Skeletal muscle tissue (tissue), 3 donors: ENCODE measurements at regions not wholly inside any gene's neighbourhood (a gene's known extent, or its start where the extent isn't known, plus 50 kb on each side); places are given as distances from the start of the nearest gene placed in this dataset.
"Not testable (repeated sequence)": the region's sequence is repeated elsewhere in the genome, so short reads cannot be mapped to it uniquely, and the experiment has no call there.

Source experiments
- H3K27ac ChIP-seq: one replicate; pipeline ENCODE4 v1.7.0; 2013; ENCODE audit warnings: mild to moderate bottlenecking, low read depth, low read length, inconsistent platforms
- H3K27me3 ChIP-seq, 3 donors: one replicate each; pipeline ENCODE4 v1.7.0; 2013; ENCODE audit warnings: low read length in 3 of 3; ENCODE audit not compliant: control insufficient read depth in 3 of 3, insufficient read depth in 3 of 3
- H3K36me3 ChIP-seq, 3 donors: one replicate each; pipeline ENCODE4 v1.7.0; 2013; ENCODE audit warnings: low read length in 3 of 3; ENCODE audit not compliant: control insufficient read depth in 3 of 3, insufficient read depth in 3 of 3
- H3K4me1 ChIP-seq, 3 donors: one replicate each; pipeline ENCODE4 v1.7.0; 2013; ENCODE audit warnings: low read length in 3 of 3, mild to moderate bottlenecking in 3 of 3; ENCODE audit not compliant: control insufficient read depth in 3 of 3, insufficient read depth in 3 of 3
- H3K4me3 ChIP-seq, 3 donors: one replicate each; pipeline ENCODE4 v1.7.0; 2013; ENCODE audit warnings: low read length in 3 of 3
- H3K9ac ChIP-seq, 3 donors: one replicate each; pipeline ENCODE4 v1.7.0; 2013; ENCODE audit warnings: low read length in 3 of 3, mild to moderate bottlenecking in 3 of 3, moderate library complexity in 2 of 3, low read depth in 1 of 3
- H3K9me3 ChIP-seq, 3 donors: one replicate each; pipeline ENCODE4 v1.7.0; 2013; ENCODE audit warnings: low read length in 3 of 3; ENCODE audit not compliant: control insufficient read depth in 3 of 3
- donor health status: Osteomylitis.

- Histone ChIP-seq H3K9ac (no peak overlapping the region), H3K36me3 (no peaks in the 10 kb centered on the region), H3K4me1 (no peaks in the 10 kb centered on the region), H3K27me3 (no peaks in the 10 kb centered on the region), H3K27ac (no peak overlapping the region), H3K4me3 (no peak overlapping the region), H3K9me3 (no peaks in the 10 kb centered on the region)
Measured at GRCh38 chr10:84854439-84854838, 526.0 kb downstream of the CCSER2 start.

- Histone ChIP-seq H3K4me3 (no peak overlapping the region), H3K4me1 (no peaks in the 10 kb centered on the region), H3K9ac (no peak overlapping the region), H3K27ac (no peak overlapping the region), H3K9me3 (no peaks in the 10 kb centered on the region), H3K27me3 (no peaks in the 10 kb centered on the region), H3K36me3 (no peaks in the 10 kb centered on the region)
Measured at GRCh38 chr10:84860855-84861254, 532.5 kb downstream of the CCSER2 start.

GRCh38 chr10:84862551-84862950, 534.2 kb downstream of the CCSER2 start:
- H3K36me3 ChIP-seq, result no peaks in the 10 kb centered on the region

GRCh38 chr10:84863675-84864074, 535.3 kb downstream of the CCSER2 start:
- H3K4me3 ChIP-seq, result no peak overlapping the region
- no peaks in the 10 kb centered on the region for H3K4me1 ChIP-seq
- no peaks in the 10 kb centered on the region for H3K27me3 ChIP-seq

More at GRCh38 chr10:84862551-84862950, 534.2 kb downstream of the CCSER2 start:
- Histone ChIP-seq H3K27me3 (no peaks in the 10 kb centered on the region), H3K4me3 (no peak overlapping the region), H3K4me1 (no peaks in the 10 kb centered on the region), H3K27ac (no peak overlapping the region), H3K9me3 (no peaks in the 10 kb centered on the region), H3K9ac (no peak overlapping the region)

GRCh38 chr10:84876116-84876999, 548.0 kb downstream of the CCSER2 start:
- H3K4me3 ChIP-seq, result no peak overlapping the region
- no peaks in the 10 kb centered on the region for H3K9me3 ChIP-seq
- H3K36me3 ChIP-seq, result no peaks in the 10 kb centered on the region
- no peak overlapping the region for H3K9ac ChIP-seq
- no peaks in the 10 kb centered on the region for H3K4me1 ChIP-seq
- no peak overlapping the region for H3K27ac ChIP-seq
- no peaks in the 10 kb centered on the region for H3K27me3 ChIP-seq

More at GRCh38 chr10:84863675-84864074, 535.3 kb downstream of the CCSER2 start:
- no peaks in the 10 kb centered on the region for H3K9me3 ChIP-seq
- no peak overlapping the region for H3K27ac ChIP-seq
- H3K36me3 ChIP-seq, result no peaks in the 10 kb centered on the region
- no peak overlapping the region for H3K9ac ChIP-seq

- H3K9ac ChIP-seq, result no peak overlapping the region
- no peaks in the 10 kb centered on the region for H3K36me3 ChIP-seq
- no peaks in the 10 kb centered on the region for H3K9me3 ChIP-seq
- no peak overlapping the region for H3K27ac ChIP-seq
- no peaks in the 10 kb centered on the region for H3K4me1 ChIP-seq
- no peak overlapping the region for H3K4me3 ChIP-seq
- no peaks in the 10 kb centered on the region for H3K27me3 ChIP-seq
Measured at GRCh38 chr10:84879991-84880390, 551.6 kb downstream of the CCSER2 start.

GRCh38 chr10:84881696-84882095, 553.3 kb downstream of the CCSER2 start:
- H3K36me3 ChIP-seq, H3K4me1 ChIP-seq, H3K4me3 ChIP-seq, H3K9ac ChIP-seq, H3K27me3 ChIP-seq, H3K9me3 ChIP-seq, H3K27ac ChIP-seq: not testable (repeated sequence)

- Histone ChIP-seq H3K27me3 (no peaks in the 10 kb centered on the region), H3K36me3 (no peaks in the 10 kb centered on the region), H3K4me3 (no peak overlapping the region), H3K27ac (no peak overlapping the region), H3K9me3 (peaks cover 0 to 2% (median 0%) of the 10 kb centered on the region in 3 donors), H3K4me1 (no peaks in the 10 kb centered on the region), H3K9ac (no peak overlapping the region)
Measured at GRCh38 chr10:84890706-84891105, 562.3 kb downstream of the CCSER2 start.

GRCh38 chr10:84891631-84892030, 563.2 kb downstream of the CCSER2 start:
- no peaks in the 10 kb centered on the region for H3K36me3 ChIP-seq
- no peaks in the 10 kb centered on the region for H3K4me1 ChIP-seq
- H3K9me3 ChIP-seq, result peaks cover 0 to 2% (median 0%) of the 10 kb centered on the region in 3 donors
- H3K9ac ChIP-seq, result no peak overlapping the region
- H3K4me3 ChIP-seq, result no peak overlapping the region
- no peak overlapping the region for H3K27ac ChIP-seq
- no peaks in the 10 kb centered on the region for H3K27me3 ChIP-seq

GRCh38 chr10:84895541-84895940, 567.2 kb downstream of the CCSER2 start:
- H3K36me3 ChIP-seq, result no peaks in the 10 kb centered on the region
- H3K9ac ChIP-seq, result no peak overlapping the region
- no peaks in the 10 kb centered on the region for H3K27me3 ChIP-seq
- H3K4me3 ChIP-seq, result no peak overlapping the region
- H3K4me1 ChIP-seq, result no peaks in the 10 kb centered on the region
- H3K9me3 ChIP-seq, result no peaks in the 10 kb centered on the region
- H3K27ac ChIP-seq, result no peak overlapping the region
